HCT116 (cell line): ENCODE measurements at regions not wholly inside any gene's neighbourhood (a gene's known extent, or its start where the extent isn't known, plus 50 kb on each side); places are given as distances from the start of the nearest gene placed in this dataset.

Source experiments
- ATAC-seq: fragments of 200-7000 bp; cut with Tn5 transposase; 2 replicates; pipeline ENCODE4 v1.9.1; 2020; ENCODE audit warnings: mild to moderate bottlenecking, moderate library complexity
- BruUV-seq: library from RNA; stranded (reverse); fragments of 400-500 nt; replicated peaks from 2 replicates; lab custom pipeline; 2021; lab: Mats Ljungman, UMichigan
- CTCF ChIA-PET: fragments of 300-600 bp; sonication (Branson Sonifier 250); formaldehyde crosslinking; loops from one replicate; lab custom pipeline; 2021; ENCODE audit warnings: antibody characterized with exemption; lab: Charles Lee
- POLR2A ChIA-PET: fragments of 300-600, 350-600 bp; sonication (Branson Sonifier 250); formaldehyde crosslinking; loops from one replicate; lab custom pipeline; 2021; ENCODE audit warnings: antibody characterized with exemption; lab: Charles Lee
- RAD21 ChIA-PET, 2 experiments: fragments of 300-600 bp; sonication (Branson Sonifier 250); formaldehyde crosslinking; loops; one replicate each; lab custom pipeline; 2023; ENCODE audit warnings: low total read pairs in 2 of 2; ENCODE audit not compliant: uncharacterized antibody in 2 of 2, unreplicated experiment in 2 of 2, low non-redundant PET in 1 of 2; lab: Charles Lee
- DNase-seq: peaks from one replicate; pipeline ENCODE4 v3.0.0-alpha.2; 2010; ENCODE audit warnings: low read depth, low spot score
- H2AFZ ChIP-seq: fragments of 200-600 bp; shearing (Covaris generic), sonication (generic); 2 replicates; pipeline ENCODE4 v1.6.1; 2017; ENCODE audit warnings: low read depth, mixed run types, mixed read lengths, antibody characterized with exemption, low read length; ENCODE audit not compliant: poor library complexity, severe bottlenecking
- H3K27ac ChIP-seq: 2 replicates; pipeline ENCODE4 v1.5.1; 2012; ENCODE audit warnings: low read depth, low read length
- H3K27me3 ChIP-seq: fragments of 200-600 bp; sonication (generic); 2 replicates; pipeline ENCODE4 v1.6.1; 2016; ENCODE audit warnings: mixed run types, low read length, mixed read lengths; ENCODE audit not compliant: insufficient read depth
- H3K36me3 ChIP-seq, 2 experiments: fragments of 200-500 bp in 1 of 2; fragments of 200-600 bp in 1 of 2; sonication (Bioruptor generic) in 1 of 2; sonication (generic) in 1 of 2; 2 replicates each; pipeline versions ENCODE4 v1.5.1 to v1.6.1; 2014 to 2016; ENCODE audit warnings: low read length in 2 of 2, inconsistent platforms in 1 of 2, mixed read lengths in 1 of 2, mixed run types in 1 of 2; ENCODE audit not compliant: insufficient read depth in 2 of 2, control insufficient read depth in 1 of 2
- H3K4me1 ChIP-seq, 2 experiments: fragments of 200-600 bp in 1 of 2; sonication (generic) in 1 of 2; 2 replicates each; pipeline versions ENCODE4 v1.5.1 to v1.6.1; 2012 to 2017; ENCODE audit warnings: low read length in 2 of 2, inconsistent platforms in 1 of 2, mild to moderate bottlenecking in 1 of 2, mixed read lengths in 1 of 2, mixed run types in 1 of 2, moderate library complexity in 1 of 2; ENCODE audit not compliant: insufficient read depth in 2 of 2, control insufficient read depth in 1 of 2
- H3K4me2 ChIP-seq: fragments of 200-600 bp; sonication (generic); 2 replicates; pipeline ENCODE4 v1.6.1; 2017; ENCODE audit warnings: mixed run types, low read length, mixed read lengths
- H3K4me3 ChIP-seq, 2 experiments: fragments of 200-600 bp in 1 of 2; sonication (generic) in 1 of 2; replicated peaks in 1 of 2; 2 replicates each; pipeline ENCODE4 v1.5.1; 2011 to 2016; ENCODE audit warnings: low read length in 2 of 2, control low read depth in 1 of 2, low read depth in 1 of 2, mild to moderate bottlenecking in 1 of 2, mixed read lengths in 1 of 2, mixed run types in 1 of 2
- H3K79me2 ChIP-seq: fragments of 200-600 bp; sonication (generic); 2 replicates; pipeline ENCODE4 v1.6.1; 2017; ENCODE audit warnings: mild to moderate bottlenecking, mixed run types, low read length, moderate library complexity, mixed read lengths; ENCODE audit not compliant: insufficient read depth
- H3K9ac ChIP-seq: fragments of 200-600 bp; sonication (generic); 2 replicates; pipeline ENCODE4 v1.6.1; 2016; ENCODE audit warnings: low read length, mixed read lengths
- H3K9me2 ChIP-seq: fragments of 200-600 bp; sonication (generic), shearing (Covaris generic); 2 replicates; pipeline ENCODE4 v1.6.1; 2017; ENCODE audit warnings: mixed run types, mild to moderate bottlenecking, moderate library complexity; ENCODE audit not compliant: insufficient read depth
- H3K9me3 ChIP-seq, 2 experiments: fragments of 200-500 bp in 1 of 2; fragments of 200-600 bp in 1 of 2; sonication (Bioruptor generic) in 1 of 2; sonication (generic) in 1 of 2; 2 replicates each; pipeline ENCODE4 v1.6.1; 2014 to 2017; ENCODE audit warnings: low read length in 2 of 2, mixed read lengths in 2 of 2, inconsistent platforms in 1 of 2, low read depth in 1 of 2, mild to moderate bottlenecking in 1 of 2, mixed run types in 1 of 2, moderate library complexity in 1 of 2; ENCODE audit not compliant: control insufficient read depth in 1 of 2, insufficient read depth in 1 of 2
- H4K20me1 ChIP-seq: fragments of 200-600 bp; sonication (generic), shearing (Covaris generic); 2 replicates; pipeline ENCODE4 v1.6.1; 2017; ENCODE audit warnings: mixed run types, mild to moderate bottlenecking, moderate library complexity; ENCODE audit not compliant: insufficient read depth
- CBX3 ChIP-seq: IDR thresholded peaks from 2 replicates; pipeline ENCODE4 v1.6.1; 2012; ENCODE audit warnings: low read depth
- CEBPB ChIP-seq: IDR thresholded peaks from 2 replicates; pipeline ENCODE4 v1.6.1; 2012; ENCODE audit warnings: low read depth
- CTCF ChIP-seq, 3 experiments: fragments of 200-600 bp in 1 of 3; sonication (generic) in 1 of 3; IDR thresholded peaks in 2 of 3; conservative IDR thresholded peaks in 1 of 3; 2 replicates each; pipeline ENCODE4 v1.5.1; 2012 to 2017; ENCODE audit warnings: low read depth in 2 of 3, low read length in 2 of 3, antibody characterized with exemption in 1 of 3, borderline replicate concordance in 1 of 3, control low read depth in 1 of 3, mild to moderate bottlenecking in 1 of 3, mixed read lengths in 1 of 3, mixed run types in 1 of 3, moderate library complexity in 1 of 3; ENCODE audit not compliant: insufficient read depth in 1 of 3
- EGR1 ChIP-seq: IDR thresholded peaks from 2 replicates; pipeline ENCODE4 v1.6.1; 2012; ENCODE audit warnings: low read depth
- EZH2 ChIP-seq: fragments of 200-600 bp; sonication (generic); IDR thresholded peaks from 2 replicates; pipeline ENCODE4 v1.6.1; 2017; ENCODE audit warnings: antibody characterized with exemption, mixed run types
- EZH2phosphoT487 ChIP-seq: fragments of 200-600 bp; IDR thresholded peaks from 2 replicates; pipeline ENCODE4 v1.6.1; 2018; ENCODE audit warnings: antibody characterized with exemption, borderline replicate concordance
- FOSL1 ChIP-seq: IDR thresholded peaks from 2 replicates; pipeline ENCODE4 v1.6.1; 2012; ENCODE audit warnings: low read depth
- JUND ChIP-seq: IDR thresholded peaks from 2 replicates; pipeline ENCODE4 v1.6.1; 2012
- MAX ChIP-seq: IDR thresholded peaks from 2 replicates; pipeline ENCODE4 v1.6.1; 2012
- POLR2AphosphoS5 ChIP-seq: IDR thresholded peaks from 2 replicates; pipeline ENCODE4 v1.6.1; 2011; ENCODE audit warnings: mild to moderate bottlenecking, low read depth, low read length, moderate library complexity
- RAD21 ChIP-seq: IDR thresholded peaks from 2 replicates; pipeline ENCODE4 v1.6.1; 2012; ENCODE audit warnings: low read depth, mild to moderate bottlenecking
- REST ChIP-seq: IDR thresholded peaks from 2 replicates; pipeline ENCODE4 v1.6.1; 2012; ENCODE audit warnings: low read depth
- SIN3A ChIP-seq: IDR thresholded peaks from 2 replicates; pipeline ENCODE4 v1.6.1; 2012; ENCODE audit warnings: low read depth
- SP1 ChIP-seq: IDR thresholded peaks from 2 replicates; pipeline ENCODE4 v1.6.1; 2012; ENCODE audit warnings: low read depth
- TCF7L2 ChIP-seq: IDR thresholded peaks from 2 replicates; pipeline ENCODE4 v1.7.0; 2011; ENCODE audit warnings: borderline replicate concordance, inconsistent platforms; ENCODE audit not compliant: insufficient read depth, insufficient read length; ENCODE audit errors: extremely low read depth
- YY1 ChIP-seq: IDR thresholded peaks from 2 replicates; pipeline ENCODE4 v1.6.1; 2011; ENCODE audit warnings: low read length, low read depth, moderate library complexity, mild to moderate bottlenecking; ENCODE audit not compliant: insufficient replicate concordance; ENCODE audit errors: extremely low read depth
- ZFX ChIP-seq: fragments of 450-650 bp; IDR thresholded peaks from 2 replicates; pipeline ENCODE4 v1.6.1; 2017
- intact Hi-C: fragments of 100-400 bp; cut with micrococcal nuclease; formaldehyde crosslinking; loops from 2 replicates; pipeline ENCODE4 v1.10.0; 2022

GRCh38 chr9:2567922-2568321 is 53.7 kb upstream of the VLDLR start:
- intact Hi-C loops, result no loop called here
- H3K9ac ChIP-seq, result no peak overlapping the region
- no peaks in the 10 kb centered on the region for H4K20me1 ChIP-seq
- BruUV-seq, result no TSS peak
- no peak overlapping the region for H2AFZ ChIP-seq
- H3K27me3 ChIP-seq, result no peaks in the 10 kb centered on the region
- no peak overlapping the region for H3K4me3 ChIP-seq
- H3K4me2 ChIP-seq, result no peak overlapping the region
- ChIA-PET POLR2A (no interaction called here), RAD21 (no interaction called here), CTCF (no interaction called here)
- ATAC-seq (no peak), DNase-seq (no peak)
- no peak for TF ChIP-seq REST
- TF ChIP-seq SIN3A, result no peak
- no peak for TF ChIP-seq POLR2AphosphoS5
- TF ChIP-seq FOSL1, result no peak
- TF ChIP-seq CEBPB, result no peak
- no peak for TF ChIP-seq EGR1
- TF ChIP-seq YY1, result no peak
- no peak for TF ChIP-seq CTCF (IDR thresholded peaks at IDR 0.05 in 2 of 3, conservative IDR thresholded peaks at IDR 0.05 in 1 of 3; ENCODE audit: borderline replicate concordance in 1 of 3, insufficient read depth in 1 of 3, low read depth in 2 of 3, low read length in 2 of 3)
- no peak for TF ChIP-seq MAX
- TF ChIP-seq ZFX, result no peak
- no peak for TF ChIP-seq RAD21
- TF ChIP-seq SP1, result no peak
- no peak for TF ChIP-seq JUND
- no peak for TF ChIP-seq EZH2phosphoT487
- TF ChIP-seq CBX3, result no peak
- TF ChIP-seq EZH2, result no peak
- TF ChIP-seq TCF7L2, result no peak
- H3K9me2 ChIP-seq, result no peaks in the 10 kb centered on the region
- H3K4me1 ChIP-seq, result peaks cover 7 to 21% of the 10 kb centered on the region in 2 experiments
- H3K79me2 ChIP-seq, result no peaks in the 10 kb centered on the region
- no peak overlapping the region for H3K27ac ChIP-seq
- no peaks in the 10 kb centered on the region for H3K36me3 ChIP-seq
- no peaks in the 10 kb centered on the region for H3K9me3 ChIP-seq
